ENCODE measurements at regions not wholly inside any gene's neighbourhood (a gene's known extent, or its start where the extent isn't known, plus 50 kb on each side); places are given as distances from the start of the nearest gene placed in this dataset.

- Histone ChIP-seq H3K9ac (ENCODE audit: low read length) (no peak overlapping the region), H3K27me3 (ENCODE audit: insufficient read depth, low read length) (no peaks in the 10 kb centered on the region), H3K9me2 (ENCODE audit: low read depth, low read length) (no peaks in the 10 kb centered on the region), H4K20me1 (ENCODE audit: insufficient read depth, low read length) (no peaks in the 10 kb centered on the region), H3K4me3 (ENCODE audit: low read depth, low read length, poor library complexity, severe bottlenecking) (no peak overlapping the region), H3K4me2 (ENCODE audit: low read length) (no peak overlapping the region), H2AFZ (ENCODE audit: low read length) (no peak overlapping the region), H3K27ac (ENCODE audit: low read depth, low read length, poor library complexity, severe bottlenecking) (no peak overlapping the region), H3F3A (ENCODE audit: insufficient read depth, low read length) (no peaks in the 10 kb centered on the region), H3K36me3 (ENCODE audit: insufficient read depth, low read length) (no peaks in the 10 kb centered on the region), H3K4me1 (ENCODE audit: insufficient read depth, low read length, severe bottlenecking) (no peaks in the 10 kb centered on the region), H3K79me2 (ENCODE audit: insufficient read depth, low read length) (no peaks in the 10 kb centered on the region), H3K9me3 (ENCODE audit: low read length) (no peaks in the 10 kb centered on the region)
- TF ChIP-seq EZH2 (IDR thresholded peaks at IDR 0.05; ENCODE audit: borderline replicate concordance, low read length) (no peak), CTCF (IDR thresholded peaks at IDR 0.05; ENCODE audit: low read length) (no peak)
Observed at GRCh38 chr13:109693213-109693612, 93.2 kb downstream of the IRS2 start.

- no peaks in the 10 kb centered on the region for H3F3A ChIP-seq (ENCODE audit: insufficient read depth, low read length)
- H3K9ac ChIP-seq (ENCODE audit: low read length) = no peak overlapping the region
- H2AFZ ChIP-seq (ENCODE audit: low read length) = no peak overlapping the region
- H3K9me2 ChIP-seq (ENCODE audit: low read depth, low read length) = no peaks in the 10 kb centered on the region
- H3K9me3 ChIP-seq (ENCODE audit: low read length) = no peaks in the 10 kb centered on the region
- no peak overlapping the region for H3K4me2 ChIP-seq (ENCODE audit: low read length)
- no peaks in the 10 kb centered on the region for H3K36me3 ChIP-seq (ENCODE audit: insufficient read depth, low read length)
- H4K20me1 ChIP-seq (ENCODE audit: insufficient read depth, low read length) = no peaks in the 10 kb centered on the region
- TF ChIP-seq EZH2 (IDR thresholded peaks at IDR 0.05; ENCODE audit: borderline replicate concordance, low read length) = no peak
- H3K27ac ChIP-seq (ENCODE audit: low read depth, low read length, poor library complexity, severe bottlenecking) = no peak overlapping the region
- no peaks in the 10 kb centered on the region for H3K4me1 ChIP-seq (ENCODE audit: insufficient read depth, low read length, severe bottlenecking)
- H3K79me2 ChIP-seq (ENCODE audit: insufficient read depth, low read length) = no peaks in the 10 kb centered on the region
- H3K4me3 ChIP-seq (ENCODE audit: low read depth, low read length, poor library complexity, severe bottlenecking) = no peak overlapping the region
- H3K27me3 ChIP-seq (ENCODE audit: insufficient read depth, low read length) = no peaks in the 10 kb centered on the region; the same call in 1 of the 2 replicates
Observed at GRCh38 chr13:109691689-109692088, 94.7 kb downstream of the IRS2 start.

- Histone ChIP-seq H3K79me2 (ENCODE audit: insufficient read depth, low read length) (no peaks in the 10 kb centered on the region), H2AFZ (ENCODE audit: low read length) (no peak overlapping the region), H3F3A (ENCODE audit: insufficient read depth, low read length) (no peaks in the 10 kb centered on the region), H3K9me2 (ENCODE audit: low read depth, low read length) (no peaks in the 10 kb centered on the region), H3K4me2 (ENCODE audit: low read length) (no peak overlapping the region), H3K4me3 (ENCODE audit: low read depth, low read length, poor library complexity, severe bottlenecking) (no peak overlapping the region), H3K36me3 (ENCODE audit: insufficient read depth, low read length) (no peaks in the 10 kb centered on the region), H3K4me1 (ENCODE audit: insufficient read depth, low read length, severe bottlenecking) (no peaks in the 10 kb centered on the region), H4K20me1 (ENCODE audit: insufficient read depth, low read length) (no peaks in the 10 kb centered on the region), H3K9ac (ENCODE audit: low read length) (no peak overlapping the region), H3K27ac (ENCODE audit: low read depth, low read length, poor library complexity, severe bottlenecking) (no peak overlapping the region), H3K27me3 (ENCODE audit: insufficient read depth, low read length) (no peaks in the 10 kb centered on the region; the same call in 1 of the 2 replicates), H3K9me3 (ENCODE audit: low read length) (no peaks in the 10 kb centered on the region)
- no peak for TF ChIP-seq CTCF (IDR thresholded peaks at IDR 0.05; ENCODE audit: low read length)
- TF ChIP-seq EZH2 (IDR thresholded peaks at IDR 0.05; ENCODE audit: borderline replicate concordance, low read length) = no peak
Observed at GRCh38 chr13:109687559-109688448, 98.6 kb downstream of the IRS2 start.
